NOMO-1 treated with dmso at 0.1 percent for 144 hours (cell line): ENCODE measurements at regions not wholly inside any gene's neighbourhood (a gene's known extent, or its start where the extent isn't known, plus 50 kb on each side); places are given as distances from the start of the nearest gene placed in this dataset.
"Not testable (repeated sequence)": the region's sequence is repeated elsewhere in the genome, so short reads cannot be mapped to it uniquely, and the experiment has no call there.

Experiments used
- DNase-seq: peaks from one replicate; lab custom pipeline; 2025; ENCODE audit not compliant: unreplicated experiment; lab: John Stamatoyannopoulos, UW

DNA sequence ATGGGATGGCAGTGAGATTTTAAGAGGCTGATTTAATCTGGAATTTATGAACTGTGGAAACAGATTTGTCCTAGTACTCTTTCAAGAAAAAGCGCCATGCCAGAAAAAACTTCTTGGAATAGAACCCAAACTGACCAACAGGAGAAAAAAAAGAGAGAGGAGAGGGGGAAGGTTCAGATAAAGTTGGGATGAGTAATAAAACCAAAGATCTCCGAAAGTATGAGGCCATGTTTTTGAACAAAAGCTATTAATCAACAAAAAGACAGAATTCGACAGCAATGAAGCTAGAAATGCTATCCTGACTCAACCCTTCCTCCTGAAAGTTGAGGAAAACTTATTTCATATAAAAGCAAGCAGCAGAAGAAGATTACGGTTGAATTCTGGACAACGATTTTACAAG, 135.5 kb downstream of the CEMIP2 start:
- DNase-seq = no peak

DNA sequence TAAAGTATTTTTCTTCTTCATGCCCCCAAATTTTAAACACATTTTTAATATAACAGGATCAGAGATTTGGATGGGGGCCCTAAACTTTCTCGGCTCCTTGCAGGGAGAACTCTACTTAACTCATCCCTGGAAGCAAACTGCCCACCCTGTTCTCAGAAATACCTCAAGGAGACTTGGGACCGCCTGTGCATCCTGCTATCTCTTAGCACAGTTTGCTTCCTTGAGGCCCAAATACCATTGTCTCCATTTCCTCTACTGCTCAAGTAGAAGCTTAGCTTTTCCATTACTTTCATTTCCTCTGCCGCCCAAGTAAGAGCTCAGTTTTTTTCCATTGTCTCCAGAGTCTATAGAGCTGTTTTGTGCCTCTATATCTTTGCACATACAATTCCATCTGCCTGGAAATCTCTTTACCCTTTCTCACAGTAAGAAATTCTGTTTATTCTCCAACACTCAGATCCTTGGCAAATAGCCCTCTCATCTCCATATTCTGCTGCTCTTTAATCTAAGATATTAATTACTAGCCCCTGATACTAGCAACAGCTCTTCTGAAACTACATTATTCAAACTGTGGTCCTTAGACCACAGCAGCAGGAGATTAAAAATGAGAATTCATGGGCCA, 137.8 kb downstream of the CEMIP2 start:
- DNase-seq = no peak

DNA sequence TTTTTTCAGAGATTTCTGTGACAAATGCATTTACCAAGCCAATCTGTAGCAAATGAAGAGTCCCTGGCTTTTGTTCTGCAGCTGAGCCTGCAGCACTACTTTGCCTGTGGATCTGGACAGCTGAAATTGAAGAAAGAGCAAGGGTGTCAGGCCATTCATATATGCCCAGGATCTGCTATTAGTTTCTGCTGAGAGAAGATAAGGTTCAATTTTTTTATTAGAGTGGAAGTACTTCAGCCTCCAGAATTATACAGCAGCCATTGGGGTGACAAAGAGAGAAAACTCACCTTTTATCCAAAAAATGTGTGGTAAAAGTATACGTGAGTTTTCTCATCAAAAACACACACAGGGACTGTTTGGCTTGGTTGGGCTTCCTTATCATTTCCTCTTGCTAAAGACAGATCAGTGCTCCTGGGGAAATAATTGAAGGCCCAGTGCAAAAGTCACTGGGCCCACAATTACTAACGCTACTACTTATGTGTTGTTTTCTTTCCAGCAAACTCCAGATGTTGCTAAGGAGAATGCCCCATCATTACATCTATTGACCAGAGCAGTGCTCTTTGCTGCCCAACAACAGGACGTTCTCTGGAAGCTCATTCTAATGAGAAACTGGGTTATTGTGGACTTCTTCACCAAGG, 138.6 kb downstream of the CEMIP2 start:
- DNase-seq = no peak

DNA sequence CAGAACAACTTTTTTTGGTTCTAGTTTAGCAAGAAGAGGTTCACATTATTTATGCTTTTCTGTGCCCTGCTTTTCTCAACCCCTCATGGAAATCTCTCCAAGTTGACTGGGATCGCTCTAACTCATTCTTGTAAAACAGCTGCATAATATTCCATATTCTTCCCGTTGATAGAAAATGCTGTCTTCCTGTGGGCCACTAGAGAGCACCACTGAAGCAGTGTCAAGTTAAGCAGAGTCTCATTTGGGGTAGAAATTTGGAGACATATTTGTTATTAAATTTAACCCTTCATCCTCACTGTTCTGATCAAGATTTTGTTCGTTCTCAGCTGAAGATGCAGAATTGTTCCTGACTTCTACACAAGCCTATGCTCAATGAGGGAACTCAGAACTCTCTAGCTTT, 140.1 kb downstream of the CEMIP2 start:
- DNase-seq = no peak

DNA sequence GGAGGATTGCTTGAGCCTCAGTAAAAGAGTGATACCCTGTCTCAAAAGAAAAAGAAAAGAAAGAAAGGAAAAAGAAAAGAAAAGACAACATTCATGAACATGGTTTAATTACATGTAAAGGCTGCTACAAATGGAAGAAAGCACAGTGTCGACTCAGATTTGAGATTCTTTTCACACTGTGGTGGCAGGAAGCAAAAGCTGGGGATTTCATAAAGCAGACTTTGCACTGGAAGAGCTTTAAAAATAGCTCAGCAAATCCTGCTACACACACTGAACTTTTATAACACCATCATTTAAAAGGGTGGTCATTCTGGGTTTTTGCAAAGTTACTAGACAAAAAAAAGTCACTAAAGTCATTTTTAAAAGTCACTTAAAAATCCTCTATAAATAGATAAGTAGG, 140.8 kb downstream of the CEMIP2 start:
- no peak for DNase-seq

DNA sequence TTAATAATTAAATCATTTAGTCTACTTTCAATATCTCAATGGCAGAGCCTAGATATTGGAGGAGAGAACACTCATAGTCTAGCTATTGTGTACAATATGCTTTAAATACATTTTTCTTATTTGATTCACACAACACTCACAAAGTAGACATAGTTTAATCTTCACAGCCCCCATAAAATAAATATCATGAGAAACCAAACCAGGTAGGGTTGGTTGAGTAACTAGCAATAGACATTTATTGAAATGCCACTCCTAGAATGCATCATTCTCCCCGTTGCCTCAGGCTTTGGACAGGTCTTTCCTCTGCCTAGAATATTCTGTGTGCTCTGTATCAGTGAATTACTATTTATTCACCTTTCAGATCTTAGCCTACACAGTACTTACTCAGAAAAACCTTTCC, 141.9 kb downstream of the CEMIP2 start:
- no peak for DNase-seq

DNA sequence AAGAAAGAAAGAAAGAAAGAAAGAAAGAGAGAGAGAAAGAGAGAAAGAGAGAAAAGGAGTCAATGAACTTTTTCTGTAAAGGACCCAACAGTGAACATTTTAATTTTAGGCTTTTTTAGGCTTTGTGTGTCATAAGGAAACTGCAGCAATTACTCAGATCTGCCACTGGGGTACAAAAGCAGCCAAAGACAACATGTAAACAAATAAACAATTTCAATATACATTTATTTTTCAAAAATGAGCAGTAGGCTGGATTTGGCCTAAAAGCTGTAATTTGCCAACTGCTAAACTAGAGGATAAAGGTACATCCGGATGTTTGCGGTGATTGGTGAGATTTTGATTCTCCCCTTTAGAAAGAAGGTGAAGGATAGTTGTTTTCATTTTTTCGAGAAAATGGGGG, 143.6 kb downstream of the CEMIP2 start:
- no peak for DNase-seq

DNA sequence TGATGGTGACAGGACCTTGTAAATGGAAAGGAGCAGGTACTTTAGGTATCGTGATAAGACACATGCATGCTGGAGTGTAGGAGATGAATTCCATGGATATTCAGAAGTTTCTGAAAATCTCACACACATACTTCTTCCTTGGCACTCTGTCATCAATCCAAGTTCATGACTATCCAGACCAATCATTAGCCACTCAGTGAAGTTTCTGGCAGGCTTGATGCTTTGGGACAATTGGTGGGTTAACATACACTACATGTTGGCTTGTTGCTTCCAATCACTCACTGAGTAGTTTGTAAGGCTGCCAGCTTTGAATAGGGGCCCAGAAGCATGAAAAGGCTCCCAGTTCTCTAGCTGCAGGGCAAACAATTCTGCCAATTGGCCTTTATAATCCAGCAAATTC, 147.6 kb downstream of the CEMIP2 start:
- no peak for DNase-seq

DNA sequence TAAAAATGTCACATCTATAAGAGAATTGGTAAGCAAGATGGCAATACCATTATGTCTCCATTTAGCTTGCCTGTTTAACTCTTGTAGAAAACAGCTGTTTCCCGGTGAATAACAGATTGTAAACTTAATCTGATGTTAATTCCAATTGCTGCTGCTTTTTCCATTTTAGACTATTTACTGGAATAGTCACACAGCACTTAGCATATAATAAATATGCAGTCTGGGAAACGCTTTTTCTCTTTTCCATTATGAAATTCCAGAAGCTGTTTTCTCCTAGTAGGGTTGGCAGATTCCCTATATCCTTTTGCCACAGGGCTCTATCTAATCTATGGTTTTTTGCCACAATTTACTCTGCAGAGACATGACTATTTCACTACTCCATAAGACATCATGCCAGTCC, 148.0 kb downstream of the CEMIP2 start:
- DNase-seq = no peak

DNA sequence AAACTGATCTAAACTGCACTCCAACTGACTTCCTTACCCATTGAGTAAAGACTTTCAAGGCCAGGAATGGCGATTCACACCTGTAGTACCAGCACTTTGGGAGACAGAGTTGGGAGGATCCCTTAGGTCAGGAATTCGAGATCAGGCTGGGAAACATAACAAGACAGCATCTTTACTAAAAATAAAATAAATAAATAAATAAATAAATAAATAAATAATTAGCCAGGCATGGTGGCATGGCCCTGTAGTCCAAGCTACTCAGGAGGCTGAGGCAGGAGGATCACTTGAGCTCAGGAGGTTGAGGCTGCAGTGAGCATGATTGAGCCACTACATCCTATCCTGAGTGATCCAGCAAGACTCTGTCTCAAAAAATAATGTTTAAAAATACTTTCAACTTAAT, 148.4 kb downstream of the CEMIP2 start:
- DNase-seq = no peak

DNA sequence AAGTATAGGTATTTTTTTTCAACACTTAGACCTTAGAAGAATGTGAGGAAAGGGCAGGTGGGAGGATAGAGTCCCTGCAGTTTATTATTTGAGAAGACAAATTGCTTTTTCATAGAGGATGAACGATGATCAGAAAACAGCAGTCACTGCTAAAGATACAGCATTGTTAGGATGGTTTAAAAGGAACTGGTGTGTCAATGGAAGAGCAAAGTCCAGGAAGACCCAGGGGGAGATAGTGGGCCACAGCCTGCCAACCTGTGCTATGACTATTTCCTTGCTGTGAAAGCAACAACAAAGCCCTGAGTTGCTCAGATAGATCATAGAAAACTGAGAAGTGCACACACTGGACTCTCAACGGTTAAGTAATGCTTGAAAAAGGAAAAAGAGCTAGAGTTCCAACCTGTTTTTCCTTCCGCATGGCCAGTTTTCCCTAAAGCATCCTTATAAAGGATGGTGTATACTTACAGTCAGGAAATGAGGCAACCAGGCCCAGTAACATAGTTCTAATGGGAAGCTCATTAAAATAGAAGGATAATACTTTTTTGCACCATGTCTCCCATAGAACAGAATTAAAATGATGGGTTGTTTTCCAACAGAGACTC, 153.8 kb downstream of the CEMIP2 start:
- DNase-seq = no peak

DNA sequence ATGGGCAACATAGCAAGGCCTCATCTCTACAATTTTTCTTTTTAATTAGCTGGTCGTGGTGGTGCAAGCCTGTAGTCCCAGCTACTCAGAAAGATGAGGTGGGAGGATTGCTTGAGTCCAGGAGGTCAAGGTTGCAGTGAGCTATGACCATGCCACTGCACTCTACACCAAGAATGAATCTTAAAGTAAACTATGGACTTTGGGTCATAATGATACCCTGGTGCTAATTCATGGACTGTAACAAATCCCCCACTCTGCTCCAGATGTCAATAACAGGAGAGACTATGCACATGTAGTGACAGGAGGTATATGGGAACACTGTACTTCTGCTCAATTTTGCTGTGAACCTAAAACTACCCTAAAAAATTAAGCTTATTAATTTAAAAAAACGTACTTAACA, 155.4 kb downstream of the CEMIP2 start:
- DNase-seq = no peak

DNA sequence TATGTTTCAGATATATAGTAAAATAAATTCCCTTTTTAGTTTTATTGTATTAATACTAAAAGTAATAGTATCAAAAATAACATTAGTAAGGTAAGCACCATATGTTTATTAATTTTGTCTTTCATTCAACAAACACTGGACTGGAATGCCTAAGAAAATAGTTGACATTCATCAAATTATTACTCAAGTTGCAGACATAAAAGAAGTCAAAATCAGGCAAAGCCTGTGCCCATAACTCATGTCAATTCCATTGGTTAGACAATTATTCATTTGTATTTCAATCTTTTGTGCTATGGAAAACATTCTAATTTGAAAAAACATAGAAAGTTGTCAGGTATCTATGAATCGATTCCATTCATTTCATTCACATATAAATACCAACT, 158.9 kb downstream of the CEMIP2 start:
- DNase-seq = no peak

DNA sequence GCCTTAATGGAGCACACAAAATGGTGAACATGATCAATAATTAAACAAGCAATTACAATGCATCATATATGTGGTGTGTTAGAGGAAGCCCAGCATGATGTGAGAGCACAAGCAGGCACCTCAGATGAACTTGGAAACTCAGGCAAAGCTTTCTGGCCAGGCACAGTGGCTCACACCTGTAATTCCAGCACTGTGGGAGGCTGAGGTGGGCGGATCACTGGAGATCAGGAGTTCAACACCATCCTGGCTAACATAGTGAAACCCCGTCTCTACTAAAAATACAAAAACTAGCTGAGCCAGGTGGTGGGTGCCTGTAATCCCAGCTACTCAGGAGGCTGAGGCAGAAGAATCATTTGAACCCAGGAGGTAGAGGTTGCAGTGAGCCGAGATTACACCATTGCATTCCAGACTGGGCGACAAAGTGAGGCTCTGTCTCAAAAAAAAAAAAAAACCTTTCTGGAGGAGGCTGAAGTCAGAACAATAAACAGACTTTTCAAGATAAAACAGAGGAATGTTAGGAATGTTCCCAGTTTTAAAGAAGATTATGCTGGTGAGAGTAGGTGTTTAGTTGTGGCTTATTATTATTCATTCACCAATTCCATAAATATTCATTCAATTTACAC, 159.4 kb downstream of the CEMIP2 start:
- DNase-seq = no peak

DNA sequence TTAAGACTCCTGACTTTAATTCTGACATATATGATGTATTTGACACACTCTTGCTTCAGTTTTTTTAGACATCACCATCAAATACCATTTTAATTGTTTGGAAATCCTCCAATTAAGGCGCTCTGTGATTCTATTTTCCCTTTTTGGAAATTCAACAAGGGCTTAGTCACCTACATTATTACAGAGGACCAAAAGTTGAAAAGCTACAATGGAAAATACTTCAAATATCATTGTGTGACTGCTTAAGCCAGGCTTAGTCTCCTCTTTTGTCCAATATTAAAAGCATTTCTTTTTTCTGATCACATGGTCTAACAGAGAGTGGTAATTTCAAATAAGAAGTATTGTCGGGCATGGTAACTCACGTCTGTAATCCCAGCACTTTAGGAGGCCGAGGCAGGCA, 160.3 kb downstream of the CEMIP2 start:
- DNase-seq = no peak

DNA sequence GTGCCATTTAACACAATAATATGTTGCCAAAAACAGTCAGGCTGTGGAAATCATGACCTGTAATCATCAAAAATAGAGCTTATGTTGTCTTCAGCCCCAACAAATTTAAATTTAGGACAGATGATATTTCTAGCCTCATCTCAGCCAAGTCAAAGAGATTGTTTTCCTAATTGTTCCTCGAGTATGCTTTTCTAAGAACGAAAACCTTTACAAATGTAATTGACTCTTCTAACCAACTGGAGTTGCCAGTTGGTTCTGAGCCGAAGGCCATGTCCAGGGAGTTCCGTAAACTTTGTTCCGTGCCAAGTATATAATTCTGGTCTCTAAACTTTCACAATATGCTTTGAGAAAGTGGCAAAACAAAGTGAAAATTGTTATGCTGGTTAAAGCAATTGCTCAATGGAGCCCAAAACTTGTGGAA, 160.8 kb downstream of the CEMIP2 start:
- no peak for DNase-seq

DNA sequence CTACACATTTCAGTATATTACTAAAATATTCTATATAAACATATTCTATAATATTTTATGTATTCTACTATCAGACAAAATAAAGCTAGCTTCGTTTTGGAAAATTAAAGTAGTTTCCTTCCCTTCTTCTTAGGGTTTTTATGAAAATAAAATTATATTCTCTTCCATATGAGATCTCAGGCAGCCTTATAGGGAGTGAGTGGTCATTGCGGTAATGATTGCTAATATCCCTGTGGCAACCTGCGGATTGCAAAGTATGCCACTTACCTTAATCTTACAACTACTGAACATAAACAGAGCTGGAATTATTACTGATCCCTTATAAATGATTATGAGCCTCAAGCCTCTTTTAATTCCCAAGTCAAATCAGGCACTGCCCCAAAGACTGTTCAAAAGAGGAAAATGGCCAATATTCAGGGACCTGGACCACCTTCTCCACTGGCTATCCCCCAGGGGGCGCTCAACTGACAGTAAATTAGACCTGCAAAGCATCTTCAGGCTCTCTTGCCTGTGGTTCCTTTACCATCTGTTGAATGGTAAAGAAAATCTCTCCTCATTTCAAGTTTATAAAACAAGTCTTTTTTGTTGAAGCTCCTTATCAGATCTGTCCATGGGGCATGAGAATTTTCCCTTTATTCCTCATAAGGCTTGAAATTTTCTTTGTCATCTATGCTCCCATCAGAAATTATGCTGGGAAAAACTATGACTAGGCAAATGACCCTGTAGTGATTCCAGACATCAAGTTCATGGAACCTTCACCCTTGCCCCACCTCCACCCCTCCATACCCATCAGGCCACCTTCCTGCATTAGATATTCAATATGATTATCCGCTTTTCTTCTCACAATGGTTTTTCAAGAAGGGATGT, 163.9 kb downstream of the CEMIP2 start:
- DNase-seq = no peak

DNA sequence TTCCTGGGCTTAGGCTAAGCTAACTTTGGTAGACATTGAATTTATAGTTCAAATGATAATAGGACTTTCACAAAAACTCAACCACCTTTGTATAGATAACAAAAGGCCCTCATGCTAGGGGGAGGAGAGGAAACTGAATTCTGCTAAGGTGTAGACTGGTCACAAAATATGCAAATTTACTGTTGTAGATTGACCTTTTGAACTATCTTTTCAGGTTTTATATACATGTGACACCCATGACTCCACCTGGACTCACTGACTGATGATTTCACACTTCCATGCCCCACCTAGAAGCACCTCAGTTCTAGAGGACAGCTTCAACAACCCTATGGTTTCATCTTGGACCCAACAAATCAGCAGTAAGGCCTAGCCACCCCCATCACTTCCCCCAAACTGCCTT, 165.7 kb downstream of the CEMIP2 start:
- no peak for DNase-seq

DNA sequence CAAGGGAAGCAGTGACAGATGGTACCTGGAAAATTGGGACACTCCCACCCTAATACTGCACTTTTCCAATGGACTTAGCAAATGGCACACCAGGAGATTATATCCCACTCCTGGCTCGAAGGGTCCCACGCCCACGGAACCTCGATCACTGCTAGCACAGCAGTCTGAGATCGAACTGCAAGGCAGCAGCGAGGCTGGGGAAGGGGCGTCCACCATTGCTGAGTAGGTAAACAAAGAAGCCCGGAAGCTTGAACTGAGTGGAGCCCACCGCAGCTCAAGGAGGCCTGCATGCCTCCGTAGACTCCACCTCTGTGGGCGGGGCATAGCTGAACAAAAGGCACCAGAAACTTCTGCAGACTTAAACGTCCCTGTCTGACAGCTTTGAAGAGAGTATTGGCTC, 172.6 kb downstream of the CEMIP2 start:
- not testable (repeated sequence) for DNase-seq

DNA sequence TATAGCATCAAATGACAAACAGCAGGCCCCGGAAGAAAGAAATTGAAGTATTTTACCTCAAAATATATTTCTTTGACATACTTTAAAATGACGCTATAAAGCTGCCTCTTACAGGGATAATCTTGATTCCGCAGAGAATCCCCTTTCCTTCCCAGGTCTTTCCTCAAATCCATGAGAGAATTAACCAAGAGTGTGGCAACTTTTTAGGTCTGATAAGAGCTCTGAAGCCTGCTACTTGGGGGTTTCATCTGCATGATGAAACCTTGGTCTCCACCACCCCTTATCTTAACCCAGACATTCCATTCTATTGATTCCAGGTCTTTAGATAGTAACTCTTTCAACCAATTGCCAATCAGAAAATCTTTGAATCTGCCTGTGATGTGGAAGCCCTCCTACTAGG, 173.8 kb downstream of the CEMIP2 start:
- no peak for DNase-seq

DNA sequence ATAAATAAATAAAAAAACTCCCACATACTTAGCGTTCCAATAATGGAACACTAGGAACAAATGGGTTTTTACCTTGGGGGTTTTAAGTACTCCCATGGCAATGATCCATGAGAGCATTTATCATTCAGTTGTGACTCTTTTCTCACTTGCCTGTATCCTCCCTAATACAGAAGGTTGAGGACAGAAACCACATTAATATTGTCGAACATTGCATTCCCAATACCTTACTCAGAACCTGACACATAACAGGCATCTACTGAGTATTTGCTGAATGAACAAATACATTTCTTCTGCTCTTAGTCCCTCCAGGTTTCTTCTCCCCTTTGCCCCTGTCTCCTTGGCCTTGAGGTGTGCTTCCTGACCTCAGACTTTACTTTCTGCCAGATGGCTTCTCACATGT, 175.9 kb downstream of the CEMIP2 start:
- DNase-seq = no peak
